ENCODE measurements at regions not wholly inside any gene's neighbourhood (a gene's known extent, or its start where the extent isn't known, plus 50 kb on each side); places are given as distances from the start of the nearest gene placed in this dataset.

- DNase-seq: no peak
Observed at GRCh38 chrX:45980726-45981125, 564.5 kb downstream of the ZNF674 start.

GRCh38 chrX:45975633-45976032, 569.6 kb downstream of the ZNF674 start:
- DNase-seq: no peak

GRCh38 chrX:45972636-45973035, 572.6 kb downstream of the ZNF674 start:
- peak; percentile 3 for DNase-seq

- DNase-seq: no peak
Observed at GRCh38 chrX:45959567-45959966, 585.7 kb downstream of the ZNF674 start.

GRCh38 chrX:45956191-45956870, 588.9 kb downstream of the ZNF674 start:
- DNase-seq: no peak

GRCh38 chrX:45955661-45956060, 589.6 kb downstream of the ZNF674 start:
- no peak for DNase-seq

DNA sequence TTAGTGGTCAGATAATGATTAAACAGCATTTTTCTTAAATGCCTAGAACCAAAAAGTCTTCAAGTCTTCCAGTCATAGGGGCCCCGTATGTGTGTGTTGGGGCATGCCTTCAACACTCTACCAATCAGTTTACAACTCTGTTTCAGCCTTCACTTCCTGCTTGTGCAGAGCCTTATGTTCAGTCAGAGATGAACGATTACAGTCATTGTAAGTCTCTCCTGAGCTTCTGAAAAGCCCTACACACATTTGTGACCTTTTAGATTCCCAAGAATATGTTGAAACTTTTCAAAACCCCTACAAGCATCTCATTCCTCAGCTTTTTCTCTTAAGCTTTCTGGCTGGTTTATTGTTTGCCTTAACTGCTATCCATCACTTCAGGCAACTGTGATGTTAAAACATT, 591.2 kb downstream of the ZNF674 start:
- DNase-seq: no peak

DNA sequence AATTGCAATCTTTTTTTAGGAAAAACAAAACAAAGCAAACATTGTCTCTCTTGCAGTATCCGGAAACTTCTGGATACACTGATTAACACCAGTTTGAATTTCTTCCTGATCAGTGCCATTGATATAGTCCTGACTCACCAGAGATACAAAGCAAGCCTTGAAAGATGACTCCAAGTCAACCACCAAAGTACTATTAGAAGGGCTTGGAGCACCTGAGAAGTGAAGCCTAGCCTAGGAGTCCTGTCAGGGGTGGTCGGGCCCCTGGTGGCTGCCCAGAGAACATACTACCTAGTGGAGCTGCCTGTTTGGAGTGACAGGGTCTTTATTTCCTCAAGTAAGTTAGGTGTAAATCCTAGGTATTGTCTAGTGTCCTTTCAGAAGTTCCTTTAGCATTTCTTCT, 593.2 kb downstream of the ZNF674 start:
- DNase-seq: no peak

GRCh38 chrX:45935408-45935807, 609.8 kb downstream of the ZNF674 start:
- DNase-seq: no peak

DNA sequence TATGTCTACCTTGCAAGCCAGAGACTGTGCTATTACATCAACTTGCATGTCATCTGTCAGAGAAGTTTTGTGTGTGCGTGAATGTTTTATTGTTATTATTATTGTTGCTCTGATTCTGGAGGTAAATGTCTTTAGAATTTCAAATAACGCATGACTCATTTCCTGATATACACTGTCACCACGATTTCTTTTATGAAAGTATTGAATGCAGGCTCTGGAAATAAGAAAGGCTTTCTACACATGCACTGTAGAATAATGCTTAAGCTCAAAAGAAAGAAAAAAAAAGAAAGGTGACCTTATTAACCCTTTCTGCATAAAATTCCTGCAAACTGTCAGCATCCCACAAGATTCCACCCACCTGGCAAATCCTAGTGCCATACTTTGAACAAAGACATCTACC, 632.9 kb downstream of the ZNF674 start:
- DNase-seq: no peak

GRCh38 chrX:45907786-45908185, 637.4 kb downstream of the ZNF674 start:
- peak; percentile 42 for DNase-seq

DNA sequence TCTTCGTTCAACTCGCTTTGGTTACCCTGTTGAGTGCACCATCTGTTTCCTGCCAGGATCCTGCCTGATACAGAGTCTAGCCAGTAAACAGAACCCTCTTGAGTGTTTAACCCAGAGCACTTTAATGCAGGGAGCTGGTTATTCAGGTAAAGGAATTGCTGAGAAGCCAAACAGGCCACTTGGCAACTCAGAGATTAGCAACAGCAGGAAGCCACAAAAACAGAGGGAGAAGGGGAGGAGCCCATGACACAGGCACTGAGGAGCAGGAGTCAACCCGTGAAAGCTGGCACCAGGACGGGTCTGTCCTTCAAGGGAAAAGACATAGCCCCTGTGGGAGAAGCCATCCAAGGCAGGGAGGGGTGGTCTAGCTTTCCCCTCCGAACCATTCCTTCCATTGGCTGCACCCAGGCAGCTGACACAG, 641.4 kb downstream of the ZNF674 start:
- peak; percentile 62 for DNase-seq

DNA sequence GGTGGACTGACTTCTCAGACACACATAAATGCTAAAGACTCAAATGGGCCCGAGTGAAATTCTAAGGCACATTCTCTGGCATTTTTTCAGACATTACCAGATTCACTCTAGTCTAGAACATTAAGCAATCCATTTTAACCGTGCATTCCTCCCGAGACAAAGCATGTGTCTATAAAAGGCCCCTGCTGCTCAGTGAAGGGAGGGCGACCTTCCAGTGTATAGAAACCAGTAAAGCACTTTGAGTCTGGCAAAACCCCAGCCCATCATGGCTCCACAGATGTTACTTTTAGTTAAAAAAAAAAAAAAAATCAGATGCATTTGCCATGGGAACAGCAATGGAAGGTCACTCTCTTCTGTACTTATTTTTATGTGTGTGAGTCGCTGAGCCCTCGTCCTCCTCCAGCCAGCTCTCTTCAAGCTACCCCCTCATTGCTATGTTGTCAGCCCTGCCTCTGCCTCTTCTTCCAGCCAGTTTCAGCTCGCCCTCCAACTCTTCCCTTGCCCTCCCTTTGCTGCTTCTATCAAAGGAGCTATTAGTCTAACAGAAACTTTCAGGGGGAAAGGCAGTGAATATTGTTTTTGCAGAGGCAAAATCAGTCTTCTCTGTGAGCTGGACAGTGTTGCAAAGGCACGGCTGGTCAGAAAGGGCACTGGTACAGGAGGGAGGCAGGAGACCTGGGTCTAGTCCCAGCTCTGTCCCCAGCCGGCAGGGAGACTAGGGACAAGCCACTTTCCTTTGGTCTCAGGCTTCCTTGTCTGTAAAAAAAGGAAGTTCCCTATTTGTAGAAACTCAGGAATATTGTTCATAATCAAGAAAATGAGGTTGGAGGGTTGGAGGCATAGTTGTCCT, 644.2 kb downstream of the ZNF674 start:
- no peak for DNase-seq

- no peak for DNase-seq
Observed at GRCh38 chrX:45894864-45895645, 650.2 kb downstream of the ZNF674 start.

- DNase-seq: no peak
Observed at GRCh38 chrX:45889471-45889870, 655.8 kb downstream of the ZNF674 start.

DNA sequence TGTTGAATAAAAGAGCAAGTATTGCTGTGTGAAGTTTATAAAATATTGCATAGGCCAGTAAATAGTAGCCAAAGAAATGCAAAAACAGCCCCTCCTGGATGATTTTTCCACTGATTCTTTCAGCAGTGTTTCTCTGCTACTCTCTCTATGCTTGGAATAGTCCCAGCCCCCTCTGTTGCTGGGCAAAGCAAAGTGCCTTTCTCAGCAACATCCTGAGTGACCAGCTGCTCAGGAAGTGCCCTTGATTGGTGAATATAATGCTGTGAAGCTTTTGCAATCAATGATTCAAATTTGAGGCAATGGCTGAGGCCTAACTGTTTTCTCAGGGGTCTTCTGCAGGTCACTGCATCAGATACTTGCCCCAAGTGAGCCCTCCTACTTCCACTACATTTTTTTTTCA, 656.7 kb downstream of the ZNF674 start:
- no peak for DNase-seq

DNA sequence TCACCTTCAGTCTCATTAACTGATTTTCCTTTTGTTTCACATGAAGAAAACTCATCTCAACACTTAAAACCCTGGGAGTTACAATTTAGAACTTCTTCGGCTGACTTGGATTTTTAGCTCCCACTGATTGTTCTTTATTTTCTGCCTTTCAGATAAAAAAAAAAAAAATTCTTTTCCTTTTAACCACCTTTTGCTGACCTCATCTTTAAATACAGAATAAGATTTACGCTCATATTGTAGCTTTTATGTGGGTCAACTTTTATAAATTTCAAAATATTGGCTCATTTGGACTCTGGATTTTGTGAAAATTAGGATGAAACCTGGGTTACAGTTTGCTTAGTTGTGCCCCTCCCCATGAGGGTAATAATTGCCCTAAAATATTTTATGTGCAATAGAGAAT, 659.3 kb downstream of the ZNF674 start:
- no peak for DNase-seq

- no peak for DNase-seq
Observed at GRCh38 chrX:45879512-45879911, 665.7 kb downstream of the ZNF674 start.

GRCh38 chrX:45876206-45876605, 669.0 kb downstream of the ZNF674 start:
- DNase-seq: no peak

DNA sequence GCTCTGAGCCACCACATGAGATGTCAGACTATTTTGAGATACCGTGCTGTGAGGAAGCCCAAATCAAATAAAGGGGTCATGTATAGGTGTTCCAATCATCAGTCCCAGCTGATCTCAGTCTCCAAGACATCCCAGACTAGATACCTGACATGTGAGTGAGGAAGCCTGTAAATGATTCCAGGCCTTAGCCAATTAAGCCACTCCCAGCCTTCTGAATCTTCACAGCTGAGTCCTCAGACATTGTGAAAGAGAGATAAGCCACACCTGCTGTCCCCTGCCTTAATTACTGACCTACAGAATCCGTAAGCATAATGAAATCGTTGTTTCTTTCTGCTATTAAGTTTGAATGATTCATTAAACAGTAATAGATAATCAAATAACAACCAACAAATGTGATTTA, 671.4 kb downstream of the ZNF674 start:
- DNase-seq: no peak

GRCh38 chrX:45872480-45872879, 671.8 kb upstream of the DIPK2B start:
- DNase-seq: no peak

DNA sequence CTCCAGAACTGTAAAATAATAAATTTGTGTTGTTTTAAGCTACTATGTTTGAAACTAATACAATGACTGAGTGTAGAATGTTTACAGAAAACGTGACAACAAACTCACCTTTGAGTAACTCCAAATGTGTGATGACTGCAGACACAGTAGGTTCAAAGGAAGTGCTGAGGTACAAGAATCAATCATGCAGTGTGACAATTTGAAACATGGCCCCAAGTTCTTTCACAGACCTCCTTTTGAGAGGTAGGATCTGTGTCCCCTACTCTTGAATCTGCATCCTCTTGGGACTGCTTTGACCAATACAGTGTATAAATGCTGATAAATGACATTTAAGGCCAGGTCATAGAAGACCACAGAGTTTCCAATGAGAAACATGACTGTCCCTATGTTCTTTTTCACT, 667.7 kb upstream of the DIPK2B start:
- DNase-seq: no peak

DNA sequence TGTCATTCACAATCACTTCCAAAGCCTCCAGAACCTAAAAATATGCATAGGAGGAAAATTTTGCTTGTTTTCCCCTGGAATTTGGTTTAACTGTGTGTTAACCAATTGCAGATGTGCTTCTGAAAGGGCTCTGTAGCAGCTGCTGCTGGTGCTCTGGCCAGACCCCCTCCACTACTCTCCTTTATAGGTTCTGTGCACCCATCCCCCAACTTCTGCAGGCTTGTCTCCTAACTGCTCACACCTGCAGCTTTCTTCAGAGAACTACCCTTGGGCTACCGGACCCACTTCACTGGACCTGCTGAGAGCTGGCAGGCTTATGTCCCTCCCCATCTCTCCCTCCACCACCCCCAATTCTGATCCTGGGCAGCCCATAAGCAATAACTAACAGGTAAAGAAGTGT, 662.1 kb upstream of the DIPK2B start:
- no peak for DNase-seq

DNA sequence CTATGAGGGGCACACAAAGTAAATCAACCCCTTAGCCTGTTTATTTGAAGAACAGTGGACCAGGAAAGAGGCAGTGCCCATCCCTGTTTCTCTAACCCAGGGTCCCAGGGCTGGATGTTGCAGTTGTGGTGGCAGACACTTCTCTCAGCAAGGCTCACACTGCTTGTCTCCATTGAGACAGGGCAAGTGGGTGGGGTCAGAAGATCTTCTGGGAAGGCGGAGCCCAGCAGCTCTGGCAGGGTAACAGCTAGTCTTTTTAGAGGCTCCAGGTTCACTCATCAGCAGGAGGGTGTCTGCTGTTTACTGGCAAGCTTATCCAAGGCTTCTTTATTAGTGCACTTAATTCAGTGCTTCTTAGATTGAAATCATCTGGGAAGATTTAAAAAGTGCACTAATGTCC, 659.8 kb upstream of the DIPK2B start:
- DNase-seq: peak; percentile 5

All from hematopoietic multipotent progenitor cell treated with erythropoietin and hydrocortisone succinate and interleukin-3 and kit ligand, for 4 days (in vitro differentiated cells).